IMR-90 (cell line): ENCODE measurements at regions not wholly inside any gene's neighbourhood (a gene's known extent, or its start where the extent isn't known, plus 50 kb on each side); places are given as distances from the start of the nearest gene placed in this dataset.

Experiments
- ATAC-seq: fragments of 200-7000 bp; cut with Tn5 transposase; 2 replicates; pipeline ENCODE4 v1.9.1; 2020; ENCODE audit warnings: low read depth, mild to moderate bottlenecking, moderate library complexity
- BruUV-seq: library from RNA; stranded (reverse); fragments of 400-500 nt; replicated peaks from 2 replicates; lab custom pipeline; 2021; lab: Mats Ljungman, UMichigan
- CTCF ChIA-PET: fragments of 300-600 bp; formaldehyde crosslinking; extraction: SDS; loops from one replicate; lab custom pipeline; 2021; ENCODE audit warnings: antibody characterized with exemption; lab: Yijun Ruan, JAX
- POLR2A ChIA-PET: fragments of 300-600 bp; sonication (Branson Sonifier 250); formaldehyde crosslinking; loops from one replicate; lab custom pipeline; 2022; ENCODE audit warnings: antibody characterized with exemption; ENCODE audit not compliant: unreplicated experiment; lab: Charles Lee
- DNase-seq: peaks from one replicate; pipeline ENCODE4 v3.0.0; 2013
- H2AFZ ChIP-seq: replicated peaks from 2 replicates; pipeline ENCODE3; 2013; ENCODE audit warnings: low read length, mild to moderate bottlenecking; ENCODE audit not compliant: poor library complexity
- H2AK5ac ChIP-seq: 2 replicates; pipeline ENCODE4 v1.6.1; 2013; ENCODE audit warnings: low read depth, low read length, inconsistent platforms
- H2AK9ac ChIP-seq: replicated peaks from 2 replicates; pipeline ENCODE3; 2013; ENCODE audit warnings: mild to moderate bottlenecking, low read depth, low read length, moderate library complexity; ENCODE audit not compliant: poor library complexity
- H2BK120ac ChIP-seq: 2 replicates; pipeline ENCODE4 v1.6.1; 2013; ENCODE audit warnings: low read depth, low read length, inconsistent platforms
- H2BK15ac ChIP-seq: 3 replicates; pipeline ENCODE4 v1.6.1; 2013; ENCODE audit warnings: low read depth, low read length, inconsistent platforms
- H2BK20ac ChIP-seq: 2 replicates; pipeline ENCODE4 v1.6.1; 2013; ENCODE audit warnings: low read depth, mild to moderate bottlenecking, inconsistent platforms, low read length, moderate library complexity
- H2BK5ac ChIP-seq: 2 replicates; pipeline ENCODE4 v1.6.1; 2013; ENCODE audit warnings: mild to moderate bottlenecking, low read depth, low read length, inconsistent platforms; ENCODE audit not compliant: poor library complexity, severe bottlenecking
- H3K14ac ChIP-seq: replicated peaks from 2 replicates; pipeline ENCODE4 v1.6.1; 2013; ENCODE audit warnings: low read depth, low read length, inconsistent platforms
- H3K18ac ChIP-seq: 2 replicates; pipeline ENCODE4 v1.6.1; 2013; ENCODE audit warnings: low read depth, low read length, control low read depth
- H3K23ac ChIP-seq: 2 replicates; pipeline ENCODE4 v1.6.1; 2013; ENCODE audit warnings: low read depth, low read length, inconsistent platforms
- H3K27ac ChIP-seq: 2 replicates; pipeline ENCODE4 v1.5.1; 2013; ENCODE audit warnings: mild to moderate bottlenecking, control low read depth, low read length; ENCODE audit not compliant: insufficient read depth
- H3K27me3 ChIP-seq: 2 replicates; pipeline ENCODE4 v1.6.1; 2013; ENCODE audit warnings: low read length; ENCODE audit not compliant: control insufficient read depth, insufficient read depth
- H3K36me3 ChIP-seq: 2 replicates; pipeline ENCODE4 v1.6.1; 2013; ENCODE audit warnings: low read length, mixed read lengths; ENCODE audit not compliant: control insufficient read depth, insufficient read depth
- H3K4ac ChIP-seq: 2 replicates; pipeline ENCODE4 v1.6.1; 2013; ENCODE audit warnings: low read depth, low read length, inconsistent platforms
- H3K4me1 ChIP-seq: 2 replicates; pipeline ENCODE4 v1.6.1; 2013; ENCODE audit warnings: low read length, mixed read lengths; ENCODE audit not compliant: control insufficient read depth, insufficient read depth
- H3K4me2 ChIP-seq: 2 replicates; pipeline ENCODE4 v1.6.1; 2013; ENCODE audit warnings: low read depth, mild to moderate bottlenecking, control low read depth, low read length, moderate library complexity
- H3K4me3 ChIP-seq: 2 replicates; pipeline ENCODE4 v1.5.1; 2013; ENCODE audit warnings: low read depth, mild to moderate bottlenecking, control low read depth, low read length, moderate library complexity; ENCODE audit not compliant: insufficient read depth
- H3K56ac ChIP-seq: 2 replicates; pipeline ENCODE4 v1.6.1; 2013; ENCODE audit warnings: low read length, inconsistent platforms; ENCODE audit not compliant: insufficient read depth; ENCODE audit errors: extremely low read depth
- H3K79me1 ChIP-seq, 2 experiments: 2 replicates each; pipeline ENCODE4 v1.6.1; 2013; ENCODE audit warnings: low read length in 2 of 2, inconsistent platforms in 1 of 2, low read depth in 1 of 2
- H3K9ac ChIP-seq: 2 replicates; pipeline ENCODE4 v1.6.1; 2013; ENCODE audit warnings: low read depth, low read length, control low read depth
- H3K9me1 ChIP-seq: 2 replicates; pipeline ENCODE4 v1.6.1; 2013; ENCODE audit warnings: low read length, inconsistent platforms; ENCODE audit not compliant: insufficient read depth
- H3K9me3 ChIP-seq: 2 replicates; pipeline ENCODE4 v1.6.1; 2013; ENCODE audit warnings: low read length; ENCODE audit not compliant: control insufficient read depth, insufficient read depth
- H4K20me1 ChIP-seq: 2 replicates; pipeline ENCODE4 v1.6.1; 2013; ENCODE audit warnings: low read length, inconsistent platforms; ENCODE audit not compliant: insufficient read depth
- H4K5ac ChIP-seq: 2 replicates; pipeline ENCODE4 v1.6.1; 2013; ENCODE audit warnings: mild to moderate bottlenecking, low read depth, low read length, control low read depth
- H4K8ac ChIP-seq, 2 experiments: 2 replicates each; pipeline ENCODE4 v1.6.1; 2013; ENCODE audit warnings: low read depth in 2 of 2, low read length in 2 of 2, control low read depth in 1 of 2, inconsistent platforms in 1 of 2
- H4K91ac ChIP-seq: 2 replicates; pipeline ENCODE4 v1.6.1; 2013; ENCODE audit warnings: low read depth, low read length, inconsistent platforms; ENCODE audit not compliant: insufficient read depth
- FOS ChIP-seq: fragments of 150-350 bp; IDR thresholded peaks from 2 replicates; pipeline ENCODE4 v1.6.1; 2016; ENCODE audit warnings: low read depth, low read length
- MAZ ChIP-seq: IDR thresholded peaks from 2 replicates; pipeline ENCODE4 v1.6.1; 2012; ENCODE audit warnings: low read depth, mild to moderate bottlenecking, low read length, improper control_type of control experiment, moderate library complexity, borderline replicate concordance
- MXI1 ChIP-seq: IDR thresholded peaks from 2 replicates; pipeline ENCODE4 v1.6.1; 2012; ENCODE audit warnings: low read depth, mild to moderate bottlenecking, low read length, moderate library complexity, borderline replicate concordance
- NFE2L2 ChIP-seq: fragments of 150-350 bp; IDR thresholded peaks from 2 replicates; pipeline ENCODE4 v1.6.1; 2016; ENCODE audit warnings: low read depth, mild to moderate bottlenecking, low read length
- POLR2A ChIP-seq: IDR thresholded peaks from 2 replicates; pipeline ENCODE4 v1.6.1; 2012; ENCODE audit warnings: mild to moderate bottlenecking, low read depth, low read length
- RAD21 ChIP-seq: IDR thresholded peaks from 2 replicates; pipeline ENCODE4 v1.6.1; 2012; ENCODE audit warnings: low read length, improper control_type of control experiment
- RCOR1 ChIP-seq: IDR thresholded peaks from 2 replicates; pipeline ENCODE4 v1.6.1; 2012; ENCODE audit warnings: mild to moderate bottlenecking, low read length, improper control_type of control experiment; ENCODE audit not compliant: insufficient replicate concordance
- SMC3 ChIP-seq: fragments of 150-350 bp; IDR thresholded peaks from 2 replicates; pipeline ENCODE4 v1.6.1; 2016; ENCODE audit warnings: low read depth, mild to moderate bottlenecking, antibody characterized with exemption, low read length, moderate library complexity
- WGBS, 2 experiments: methylation state at CpG; one replicate each; pipeline versions ENCODE4 v1.1.5 to v1.1.7; 2013; ENCODE audit warnings: missing lambda C conversion rate in 2 of 2; ENCODE audit not compliant: insufficient read length in 1 of 2; ENCODE audit errors: extremely low coverage in 2 of 2; 5-methylcytosine and 5-hydroxymethylcytosine counted together
- dilution Hi-C: fragments of 300-500 bp; cut with HindIII; formaldehyde crosslinking; loops from one replicate; pipeline ENCODE4 v1.14.3; 2018; ENCODE audit warnings: low sequenced_read_pairs; ENCODE audit not compliant: unreplicated experiment
- in situ Hi-C: fragments of 300-500 bp; cut with MboI; formaldehyde crosslinking; loops from 3 replicates; pipeline ENCODE4 v1.14.3; 2019; ENCODE audit warnings: low sequenced_read_pairs, inconsistent platforms, mixed read lengths
- intact Hi-C: fragments of 100-400 bp; cut with micrococcal nuclease; formaldehyde crosslinking; loops from 2 replicates; pipeline ENCODE4 v1.10.0; 2022
- TF ChIP-seq, protein P1 (sequence below): fragments of 150-350 bp; IDR thresholded peaks from 2 replicates; pipeline ENCODE4 v1.6.1; 2016; ENCODE audit warnings: low read depth, mild to moderate bottlenecking, low read length, moderate library complexity, borderline replicate concordance
- TF ChIP-seq, protein P2 (sequence below): conservative IDR thresholded peaks from 2 replicates; pipeline ENCODE4 v1.5.1; 2012; ENCODE audit warnings: mild to moderate bottlenecking, low read depth, low read length, improper control_type of control experiment
- TF ChIP-seq, protein P3 (sequence below): fragments of 150-350 bp; IDR thresholded peaks from 2 replicates; pipeline ENCODE4 v1.6.1; 2017; ENCODE audit warnings: mild to moderate bottlenecking, antibody characterized with exemption, low read length, low read depth

DNA sequence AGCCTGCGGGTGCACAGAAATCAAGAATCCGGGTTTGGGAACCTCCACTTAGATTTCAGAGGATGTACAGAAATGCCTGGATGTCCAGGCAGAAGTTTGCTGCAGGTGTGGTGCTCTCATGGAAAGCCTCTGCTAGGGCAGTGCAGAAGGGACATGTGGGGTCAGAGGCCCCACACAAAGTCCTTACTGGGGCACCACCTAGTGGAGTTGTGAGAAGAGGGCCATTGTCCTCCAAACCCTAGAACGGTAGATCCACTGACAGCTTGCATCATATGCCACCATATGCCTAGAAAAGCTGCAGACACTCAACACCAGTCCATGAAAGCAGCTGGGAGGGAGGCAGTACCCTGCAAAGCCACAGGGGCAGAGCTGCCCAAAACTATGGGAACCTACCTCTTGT is 833.0 kb downstream of the TMEM182 start:
- Histone ChIP-seq H2BK20ac (no peak overlapping the region), H3K36me3 (no peaks in the 10 kb centered on the region), H3K9me1 (no peaks in the 10 kb centered on the region), H2BK5ac (no peak overlapping the region), H4K8ac (no peak overlapping the region), H3K27ac (no peak overlapping the region), H2AK5ac (no peak overlapping the region), H3K4me1 (no peaks in the 10 kb centered on the region), H2BK15ac (no peak overlapping the region), H4K5ac (no peak overlapping the region), H3K9ac (no peak overlapping the region), H2AFZ (no peak overlapping the region), H2BK120ac (no peak overlapping the region), H4K91ac (no peak overlapping the region), H2AK9ac (no peak overlapping the region), H3K79me1 (no peaks in the 10 kb centered on the region), H3K4ac (no peak overlapping the region), H3K18ac (no peak overlapping the region), H3K27me3 (no peaks in the 10 kb centered on the region), H3K9me3 (no peaks in the 10 kb centered on the region; the same call in 1 of the 2 replicates), H3K56ac (no peak overlapping the region), H4K20me1 (no peaks in the 10 kb centered on the region), H3K14ac (no peak overlapping the region), H3K23ac (no peak overlapping the region), H3K4me2 (no peak overlapping the region), H3K4me3 (no peak overlapping the region)
- ATAC-seq (no peak), DNase-seq (no peak)
- dilution Hi-C loops (no loop called here), in situ Hi-C loops (no loop called here), intact Hi-C loops (no loop called here)
- TF ChIP-seq SMC3: no peak
- no peak for TF ChIP-seq MAZ
- TF ChIP-seq, protein P1, sequence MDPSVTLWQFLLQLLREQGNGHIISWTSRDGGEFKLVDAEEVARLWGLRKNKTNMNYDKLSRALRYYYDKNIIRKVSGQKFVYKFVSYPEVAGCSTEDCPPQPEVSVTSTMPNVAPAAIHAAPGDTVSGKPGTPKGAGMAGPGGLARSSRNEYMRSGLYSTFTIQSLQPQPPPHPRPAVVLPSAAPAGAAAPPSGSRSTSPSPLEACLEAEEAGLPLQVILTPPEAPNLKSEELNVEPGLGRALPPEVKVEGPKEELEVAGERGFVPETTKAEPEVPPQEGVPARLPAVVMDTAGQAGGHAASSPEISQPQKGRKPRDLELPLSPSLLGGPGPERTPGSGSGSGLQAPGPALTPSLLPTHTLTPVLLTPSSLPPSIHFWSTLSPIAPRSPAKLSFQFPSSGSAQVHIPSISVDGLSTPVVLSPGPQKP: no peak
- TF ChIP-seq, protein P2, sequence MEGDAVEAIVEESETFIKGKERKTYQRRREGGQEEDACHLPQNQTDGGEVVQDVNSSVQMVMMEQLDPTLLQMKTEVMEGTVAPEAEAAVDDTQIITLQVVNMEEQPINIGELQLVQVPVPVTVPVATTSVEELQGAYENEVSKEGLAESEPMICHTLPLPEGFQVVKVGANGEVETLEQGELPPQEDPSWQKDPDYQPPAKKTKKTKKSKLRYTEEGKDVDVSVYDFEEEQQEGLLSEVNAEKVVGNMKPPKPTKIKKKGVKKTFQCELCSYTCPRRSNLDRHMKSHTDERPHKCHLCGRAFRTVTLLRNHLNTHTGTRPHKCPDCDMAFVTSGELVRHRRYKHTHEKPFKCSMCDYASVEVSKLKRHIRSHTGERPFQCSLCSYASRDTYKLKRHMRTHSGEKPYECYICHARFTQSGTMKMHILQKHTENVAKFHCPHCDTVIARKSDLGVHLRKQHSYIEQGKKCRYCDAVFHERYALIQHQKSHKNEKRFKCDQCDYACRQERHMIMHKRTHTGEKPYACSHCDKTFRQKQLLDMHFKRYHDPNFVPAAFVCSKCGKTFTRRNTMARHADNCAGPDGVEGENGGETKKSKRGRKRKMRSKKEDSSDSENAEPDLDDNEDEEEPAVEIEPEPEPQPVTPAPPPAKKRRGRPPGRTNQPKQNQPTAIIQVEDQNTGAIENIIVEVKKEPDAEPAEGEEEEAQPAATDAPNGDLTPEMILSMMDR: no peak
- TF ChIP-seq, protein P3, sequence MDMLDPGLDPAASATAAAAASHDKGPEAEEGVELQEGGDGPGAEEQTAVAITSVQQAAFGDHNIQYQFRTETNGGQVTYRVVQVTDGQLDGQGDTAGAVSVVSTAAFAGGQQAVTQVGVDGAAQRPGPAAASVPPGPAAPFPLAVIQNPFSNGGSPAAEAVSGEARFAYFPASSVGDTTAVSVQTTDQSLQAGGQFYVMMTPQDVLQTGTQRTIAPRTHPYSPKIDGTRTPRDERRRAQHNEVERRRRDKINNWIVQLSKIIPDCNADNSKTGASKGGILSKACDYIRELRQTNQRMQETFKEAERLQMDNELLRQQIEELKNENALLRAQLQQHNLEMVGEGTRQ: no peak
- no peak for TF ChIP-seq RCOR1
- no peak for TF ChIP-seq MXI1
- TF ChIP-seq FOS: no peak
- TF ChIP-seq POLR2A: no peak
- no peak for TF ChIP-seq RAD21
- TF ChIP-seq NFE2L2: no peak
- ChIA-PET CTCF (no interaction called here), POLR2A (no interaction called here)
- 67% methylated on average over 1 of the region's 3 CpGs; no CpG with 5 or more reads in 1 of the 2 experiments for WGBS, 2 experiments
- no TSS peak for BruUV-seq
